ENCODE measurements at regions not wholly inside any gene's neighbourhood (a gene's known extent, or its start where the extent isn't known, plus 50 kb on each side); places are given as distances from the start of the nearest gene placed in this dataset.

- TF ChIP-seq HDAC2 (IDR thresholded peaks at IDR 0.05; ENCODE audit: borderline replicate concordance in 1 of 2, low read depth in 2 of 2, low read length in 2 of 2): no peak
- TF ChIP-seq NRF1 (IDR thresholded peaks at IDR 0.05; ENCODE audit: low read depth, low read length): no peak
- TF ChIP-seq CHD1 (IDR thresholded peaks at IDR 0.05; ENCODE audit: low read depth, low read length): no peak
- no peak for TF ChIP-seq EGR1 (IDR thresholded peaks at IDR 0.05; ENCODE audit: borderline replicate concordance, low read depth, low read length)
- TF ChIP-seq BRCA1 (IDR thresholded peaks at IDR 0.05; ENCODE audit: low read depth, low read length): no peak
Measured at GRCh38 chr3:72295962-72296450, 511.1 kb upstream of the PROK2 start (continued).

Data from H1 (cell line).